ENCODE measurements at regions not wholly inside any gene's neighbourhood (a gene's known extent, or its start where the extent isn't known, plus 50 kb on each side); places are given as distances from the start of the nearest gene placed in this dataset.

DNA sequence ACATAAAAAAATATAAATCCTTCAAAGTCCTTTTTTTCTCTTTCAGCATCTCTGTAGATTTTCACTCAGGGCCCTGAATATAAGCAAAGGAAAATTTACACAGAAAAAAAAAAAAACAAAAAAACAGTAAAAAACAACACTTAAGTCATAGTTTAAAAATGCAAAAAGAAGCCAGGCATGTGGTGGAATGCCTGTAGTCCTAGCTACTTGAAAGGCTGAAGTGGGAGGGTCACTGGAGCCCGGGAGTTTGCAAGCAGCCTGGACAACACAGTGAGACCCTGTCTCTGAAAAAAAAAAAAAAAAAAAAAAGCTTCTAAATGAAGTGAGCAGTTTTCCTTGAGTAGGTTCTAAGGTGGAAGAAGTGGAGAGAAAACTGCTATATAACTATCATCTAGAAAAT, 55.0 kb upstream of the BNC2 start:
- Histone ChIP-seq H3K4me3 (no peak overlapping the region), H3K36me3 (no peaks in the 10 kb centered on the region), H3K27ac (no peak overlapping the region), H3K4me1 (no peaks in the 10 kb centered on the region), H3K9me3 (no peaks in the 10 kb centered on the region), H3K27me3 (no peaks in the 10 kb centered on the region)
- no peak for DNase-seq (ENCODE audit: low spot score in 2 of 2)
- TF ChIP-seq, protein P1, sequence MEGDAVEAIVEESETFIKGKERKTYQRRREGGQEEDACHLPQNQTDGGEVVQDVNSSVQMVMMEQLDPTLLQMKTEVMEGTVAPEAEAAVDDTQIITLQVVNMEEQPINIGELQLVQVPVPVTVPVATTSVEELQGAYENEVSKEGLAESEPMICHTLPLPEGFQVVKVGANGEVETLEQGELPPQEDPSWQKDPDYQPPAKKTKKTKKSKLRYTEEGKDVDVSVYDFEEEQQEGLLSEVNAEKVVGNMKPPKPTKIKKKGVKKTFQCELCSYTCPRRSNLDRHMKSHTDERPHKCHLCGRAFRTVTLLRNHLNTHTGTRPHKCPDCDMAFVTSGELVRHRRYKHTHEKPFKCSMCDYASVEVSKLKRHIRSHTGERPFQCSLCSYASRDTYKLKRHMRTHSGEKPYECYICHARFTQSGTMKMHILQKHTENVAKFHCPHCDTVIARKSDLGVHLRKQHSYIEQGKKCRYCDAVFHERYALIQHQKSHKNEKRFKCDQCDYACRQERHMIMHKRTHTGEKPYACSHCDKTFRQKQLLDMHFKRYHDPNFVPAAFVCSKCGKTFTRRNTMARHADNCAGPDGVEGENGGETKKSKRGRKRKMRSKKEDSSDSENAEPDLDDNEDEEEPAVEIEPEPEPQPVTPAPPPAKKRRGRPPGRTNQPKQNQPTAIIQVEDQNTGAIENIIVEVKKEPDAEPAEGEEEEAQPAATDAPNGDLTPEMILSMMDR (IDR thresholded peaks at IDR 0.05), result no peak
- intact Hi-C loops (cut with DNase I), result loop anchor here (10.0 kb wide), 1 partner anchor 1051 kb away; no protein-coding TSS in a partner anchor

DNA sequence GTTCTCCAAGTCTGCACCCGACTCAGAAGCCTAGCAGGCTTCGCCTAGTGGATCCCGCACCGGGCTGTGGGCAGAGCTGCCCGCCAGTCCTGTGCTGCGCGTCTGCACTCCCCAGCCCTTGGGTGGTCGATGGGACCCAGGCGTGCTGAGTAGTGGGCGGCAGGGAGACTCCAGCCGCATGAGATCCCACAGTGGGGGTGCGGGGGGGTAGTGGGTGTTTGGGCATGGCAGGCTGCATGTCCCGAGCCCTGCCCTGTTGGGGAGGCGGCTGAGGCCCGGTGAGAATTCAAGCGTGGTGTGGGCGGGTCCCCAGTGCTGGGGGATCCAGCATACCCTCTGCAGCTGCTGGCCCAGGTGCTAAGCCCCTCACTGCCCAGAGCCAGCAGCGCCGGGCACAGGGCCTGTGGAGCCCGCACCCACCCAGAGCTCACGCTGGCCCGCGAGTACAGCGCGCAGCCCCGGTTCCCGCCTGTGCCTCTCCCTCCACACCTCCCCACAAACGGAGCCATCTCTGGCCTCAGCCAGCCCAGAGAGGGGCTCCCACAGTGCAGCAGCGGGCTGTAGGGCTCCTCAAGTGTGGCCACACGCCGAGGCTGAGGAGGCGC, 53.9 kb upstream of the BNC2 start:
- intact Hi-C loops (cut with DNase I), result loop anchor here (10.0 kb wide), 1 partner anchor 1050 kb away; no protein-coding TSS in a partner anchor
- H3K9me3 ChIP-seq, result no peaks in the 10 kb centered on the region
- no peaks in the 10 kb centered on the region for H3K36me3 ChIP-seq
- H3K27me3 ChIP-seq, result no peaks in the 10 kb centered on the region
- no peak overlapping the region for H3K27ac ChIP-seq
- H3K4me1 ChIP-seq, result no peaks in the 10 kb centered on the region
- DNase-seq (ENCODE audit: low spot score in 2 of 2), result no peak
- TF ChIP-seq, protein P1 (IDR thresholded peaks at IDR 0.05), result no peak
- no peak overlapping the region for H3K4me3 ChIP-seq

DNA sequence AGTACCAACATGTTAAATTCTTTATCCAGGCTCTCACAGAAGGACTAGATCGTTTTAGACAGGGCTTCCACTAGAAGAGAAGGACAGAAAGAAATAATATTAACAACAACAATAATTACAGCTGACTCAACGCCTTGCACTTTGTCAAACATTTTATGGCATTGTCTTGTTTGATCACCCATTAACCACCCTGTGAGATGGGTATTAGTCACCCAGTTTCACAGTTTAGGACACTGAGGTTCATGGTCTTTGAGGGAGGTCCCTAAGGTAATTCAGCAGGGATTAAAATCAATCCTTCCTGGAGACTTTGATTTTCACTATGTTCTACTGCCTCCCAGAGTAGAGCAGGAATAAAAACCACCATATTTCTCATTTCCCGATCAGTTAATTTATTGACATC, 51.4 kb upstream of the BNC2 start:
- TF ChIP-seq, protein P1 (IDR thresholded peaks at IDR 0.05), result no peak
- no peaks in the 10 kb centered on the region for H3K27me3 ChIP-seq
- intact Hi-C loops (cut with DNase I), result loop anchor here (10.0 kb wide), 1 partner anchor 1047 kb away; no protein-coding TSS in a partner anchor
- no peak overlapping the region for H3K27ac ChIP-seq
- no peaks in the 10 kb centered on the region for H3K9me3 ChIP-seq
- H3K4me1 ChIP-seq, result no peaks in the 10 kb centered on the region
- H3K4me3 ChIP-seq, result no peak overlapping the region
- DNase-seq (ENCODE audit: low spot score in 2 of 2), result no peak
- H3K36me3 ChIP-seq, result no peaks in the 10 kb centered on the region

Measured in ascending aorta (tissue), 2 donors.